ENCODE measurements at regions not wholly inside any gene's neighbourhood (a gene's known extent, or its start where the extent isn't known, plus 50 kb on each side); places are given as distances from the start of the nearest gene placed in this dataset.

- POLR2A ChIA-PET: no interaction called here
- H3K27me3 Mint-ChIP-seq: peaks cover 0 to 31% (median 0%) of the 10 kb centered on the region in 5 donors
- Histone ChIP-seq H3K4me1 (ENCODE audit: control insufficient read depth in 2 of 2, insufficient read depth in 2 of 2, low read length in 2 of 2) (no peaks in the 10 kb centered on the region), H3K27ac (ENCODE audit: low read depth, low read length) (no peak overlapping the region), H3K27me3 (ENCODE audit: control insufficient read depth in 2 of 2, insufficient read depth in 2 of 2, low read length in 2 of 2) (no peaks in the 10 kb centered on the region), H3K9me3 (ENCODE audit: control insufficient read depth in 2 of 3, low read length in 3 of 3) (no peaks in the 10 kb centered on the region), H3K36me3 (ENCODE audit: control insufficient read depth in 2 of 3, insufficient read depth in 3 of 3, low read length in 3 of 3) (no peaks in the 10 kb centered on the region), H3K4me3 (ENCODE audit: low read length) (no peak overlapping the region)
- peaks cover 0 to 5% (median 0%) of the 10 kb centered on the region in 11 donors for H3K9me3 Mint-ChIP-seq
- H3K36me3 Mint-ChIP-seq: no peaks in the 10 kb centered on the region
- H3K27ac Mint-ChIP-seq: no peak overlapping the region
- no peak for ATAC-seq
- no peak overlapping the region for H3K4me3 Mint-ChIP-seq
- intact Hi-C loops (cut with micrococcal nuclease): no loop called here
- H3K4me1 Mint-ChIP-seq: peaks cover 0 to 8% (median 0%) of the 10 kb centered on the region in 7 donors
- CTCF ChIA-PET: no interaction called here
- no peak for DNase-seq
Observed at GRCh38 chr15:70353606-70354345, 256.1 kb upstream of the TLE3 start.

GRCh38 chr15:70351941-70352774, 254.4 kb upstream of the TLE3 start:
- H3K27ac Mint-ChIP-seq: no peak overlapping the region
- intact Hi-C loops (cut with micrococcal nuclease): no loop called here
- CTCF ChIA-PET: no interaction called here

GRCh38 chr15:70351391-70351790, 253.7 kb upstream of the TLE3 start:
- Histone ChIP-seq H3K4me1 (ENCODE audit: control insufficient read depth in 2 of 2, insufficient read depth in 2 of 2, low read length in 2 of 2) (no peaks in the 10 kb centered on the region), H3K27me3 (ENCODE audit: control insufficient read depth in 2 of 2, insufficient read depth in 2 of 2, low read length in 2 of 2) (no peaks in the 10 kb centered on the region), H3K4me3 (ENCODE audit: low read length) (no peak overlapping the region), H3K27ac (ENCODE audit: low read depth, low read length) (no peak overlapping the region), H3K9me3 (ENCODE audit: control insufficient read depth in 2 of 3, low read length in 3 of 3) (no peaks in the 10 kb centered on the region), H3K36me3 (ENCODE audit: control insufficient read depth in 2 of 3, insufficient read depth in 3 of 3, low read length in 3 of 3) (no peaks in the 10 kb centered on the region)
- intact Hi-C loops (cut with micrococcal nuclease): no loop called here
- H3K9me3 Mint-ChIP-seq: peaks cover 0 to 5% (median 0%) of the 10 kb centered on the region in 11 donors
- DNase-seq: no peak
- ChIA-PET POLR2A (no interaction called here), CTCF (no interaction called here)
- H3K27ac Mint-ChIP-seq: no peak overlapping the region
- H3K27me3 Mint-ChIP-seq: peaks cover 0 to 41% (median 0%) of the 10 kb centered on the region in 5 donors
- peaks cover 0 to 9% (median 0%) of the 10 kb centered on the region in 7 donors for H3K4me1 Mint-ChIP-seq
- no peak for ATAC-seq
- H3K36me3 Mint-ChIP-seq: no peaks in the 10 kb centered on the region
- H3K4me3 Mint-ChIP-seq: no peak overlapping the region

More at GRCh38 chr15:70351941-70352774, 254.4 kb upstream of the TLE3 start:
- no peaks in the 10 kb centered on the region for H3K9me3 ChIP-seq (ENCODE audit: control insufficient read depth in 2 of 3, low read length in 3 of 3)
- no peaks in the 10 kb centered on the region for H3K27me3 ChIP-seq (ENCODE audit: control insufficient read depth in 2 of 2, insufficient read depth in 2 of 2, low read length in 2 of 2)
- Mint-ChIP-seq H3K9me3 (peaks cover 0 to 5% (median 0%) of the 10 kb centered on the region in 11 donors), H3K4me3 (no peak overlapping the region), H3K36me3 (no peaks in the 10 kb centered on the region), H3K4me1 (peaks cover 0 to 9% (median 0%) of the 10 kb centered on the region in 7 donors), H3K27me3 (peaks cover 0 to 39% (median 0%) of the 10 kb centered on the region in 5 donors)
- H3K27ac ChIP-seq (ENCODE audit: low read depth, low read length): no peak overlapping the region
- POLR2A ChIA-PET: no interaction called here
- no peak for ATAC-seq
- H3K36me3 ChIP-seq (ENCODE audit: control insufficient read depth in 2 of 3, insufficient read depth in 3 of 3, low read length in 3 of 3): no peaks in the 10 kb centered on the region
- no peaks in the 10 kb centered on the region for H3K4me1 ChIP-seq (ENCODE audit: control insufficient read depth in 2 of 2, insufficient read depth in 2 of 2, low read length in 2 of 2)
- no peak for DNase-seq
- no peak overlapping the region for H3K4me3 ChIP-seq (ENCODE audit: low read length)

- H3K36me3 Mint-ChIP-seq: no peaks in the 10 kb centered on the region
- H3K27me3 Mint-ChIP-seq: peaks cover 0 to 38% (median 0%) of the 10 kb centered on the region in 5 donors
- DNase-seq (no peak), ATAC-seq (peak; percentile 72)
- H3K4me3 ChIP-seq (ENCODE audit: low read length): no peak overlapping the region
- no peaks in the 10 kb centered on the region for H3K4me1 ChIP-seq (ENCODE audit: control insufficient read depth in 2 of 2, insufficient read depth in 2 of 2, low read length in 2 of 2)
- peak overlapping the region in 1 of 9 donors; percentile 33 for H3K27ac Mint-ChIP-seq
- intact Hi-C loops (cut with micrococcal nuclease): no loop called here
- no peaks in the 10 kb centered on the region for H3K36me3 ChIP-seq (ENCODE audit: control insufficient read depth in 2 of 3, insufficient read depth in 3 of 3, low read length in 3 of 3)
- no peak overlapping the region for H3K4me3 Mint-ChIP-seq
- ChIA-PET CTCF (no interaction called here), POLR2A (no interaction called here)
- H3K27ac ChIP-seq (ENCODE audit: low read depth, low read length): no peak overlapping the region
- no peaks in the 10 kb centered on the region for H3K27me3 ChIP-seq (ENCODE audit: control insufficient read depth in 2 of 2, insufficient read depth in 2 of 2, low read length in 2 of 2)
- H3K9me3 Mint-ChIP-seq: peaks cover 0 to 5% (median 0%) of the 10 kb centered on the region in 11 donors
- H3K9me3 ChIP-seq (ENCODE audit: control insufficient read depth in 2 of 3, low read length in 3 of 3): no peaks in the 10 kb centered on the region
- peaks cover 0 to 9% (median 0%) of the 10 kb centered on the region in 7 donors for H3K4me1 Mint-ChIP-seq
Observed at GRCh38 chr15:70348581-70349344, 251.0 kb upstream of the TLE3 start.

DNA sequence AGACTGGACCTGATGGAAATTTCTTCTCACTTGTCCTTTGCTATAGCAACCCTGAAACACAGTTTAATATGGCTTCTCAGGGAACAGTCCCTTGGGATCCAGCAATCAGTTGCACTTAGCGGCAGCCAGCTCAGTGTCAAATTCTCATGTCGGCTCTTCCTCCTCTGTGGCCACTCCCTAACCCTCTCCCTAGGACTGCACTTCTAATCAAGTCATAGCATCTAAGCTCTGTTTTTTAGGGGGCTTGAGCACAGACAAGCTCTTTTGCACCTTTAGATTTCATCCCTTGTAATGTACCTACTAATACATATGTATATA, 250.5 kb upstream of the TLE3 start:
- H3K36me3 ChIP-seq (ENCODE audit: control insufficient read depth in 2 of 3, insufficient read depth in 3 of 3, low read length in 3 of 3): no peaks in the 10 kb centered on the region
- intact Hi-C loops (cut with micrococcal nuclease): no loop called here
- H3K4me1 ChIP-seq (ENCODE audit: control insufficient read depth in 2 of 2, insufficient read depth in 2 of 2, low read length in 2 of 2): no peaks in the 10 kb centered on the region
- Mint-ChIP-seq H3K36me3 (no peaks in the 10 kb centered on the region), H3K4me1 (peaks cover 0 to 9% (median 0%) of the 10 kb centered on the region in 7 donors), H3K9me3 (peaks cover 0 to 5% (median 0%) of the 10 kb centered on the region in 11 donors), H3K27ac (no peak overlapping the region), H3K4me3 (no peak overlapping the region), H3K27me3 (peaks cover 0 to 37% (median 0%) of the 10 kb centered on the region in 5 donors)
- ChIA-PET POLR2A (no interaction called here), CTCF (no interaction called here)
- no peak overlapping the region for H3K27ac ChIP-seq (ENCODE audit: low read depth, low read length)
- H3K4me3 ChIP-seq (ENCODE audit: low read length): no peak overlapping the region
- no peak for ATAC-seq
- no peak for DNase-seq
- H3K27me3 ChIP-seq (ENCODE audit: control insufficient read depth in 2 of 2, insufficient read depth in 2 of 2, low read length in 2 of 2): no peaks in the 10 kb centered on the region
- H3K9me3 ChIP-seq (ENCODE audit: control insufficient read depth in 2 of 3, low read length in 3 of 3): no peaks in the 10 kb centered on the region

- Histone ChIP-seq H3K36me3 (ENCODE audit: control insufficient read depth in 2 of 3, insufficient read depth in 3 of 3, low read length in 3 of 3) (no peaks in the 10 kb centered on the region), H3K9me3 (ENCODE audit: control insufficient read depth in 2 of 3, low read length in 3 of 3) (no peaks in the 10 kb centered on the region), H3K27me3 (ENCODE audit: control insufficient read depth in 2 of 2, insufficient read depth in 2 of 2, low read length in 2 of 2) (no peaks in the 10 kb centered on the region), H3K4me1 (ENCODE audit: control insufficient read depth in 2 of 2, insufficient read depth in 2 of 2, low read length in 2 of 2) (no peaks in the 10 kb centered on the region), H3K27ac (ENCODE audit: low read depth, low read length) (no peak overlapping the region), H3K4me3 (ENCODE audit: low read length) (no peak overlapping the region)
- POLR2A ChIA-PET: no interaction called here
- CTCF ChIA-PET: no interaction called here
- H3K4me3 Mint-ChIP-seq: no peak overlapping the region
- intact Hi-C loops (cut with micrococcal nuclease): no loop called here
- no peak for ATAC-seq
- H3K36me3 Mint-ChIP-seq: no peaks in the 10 kb centered on the region
- H3K4me1 Mint-ChIP-seq: peaks cover 0 to 9% (median 0%) of the 10 kb centered on the region in 7 donors
- H3K9me3 Mint-ChIP-seq: peaks cover 0 to 2% (median 0%) of the 10 kb centered on the region in 11 donors
- DNase-seq: no peak
- no peak overlapping the region for H3K27ac Mint-ChIP-seq
- H3K27me3 Mint-ChIP-seq: peaks cover 0 to 33% (median 0%) of the 10 kb centered on the region in 5 donors
Observed at GRCh38 chr15:70347321-70348225, 249.9 kb upstream of the TLE3 start.
